Stimulated activated CD8-positive, alpha-beta memory T cell treated with anti-CD3 and anti-CD28 coated beads, Interleukin-7, amount 100 ng/mL, for 24 hours (primary cell): ENCODE measurements at regions not wholly inside any gene's neighbourhood (a gene's known extent, or its start where the extent isn't known, plus 50 kb on each side); places are given as distances from the start of the nearest gene placed in this dataset.
"Not testable (repeated sequence)": the region's sequence is repeated elsewhere in the genome, so short reads cannot be mapped to it uniquely, and the experiment has no call there.

Experiments
- DNase-seq: peaks from one replicate; pipeline ENCODE4 v3.0.0-alpha.2; 2020; ENCODE audit warnings: low read depth

GRCh38 chr5:87784879-87785495 is 372.3 kb upstream of the CCNH start:
- DNase-seq = no peak

GRCh38 chr5:87784311-87784710 is 371.6 kb upstream of the CCNH start:
- no peak for DNase-seq

GRCh38 chr5:87782916-87783315 is 370.2 kb upstream of the CCNH start:
- DNase-seq = no peak

GRCh38 chr5:87781976-87782375 is 369.2 kb upstream of the CCNH start:
- no peak for DNase-seq

- peak; percentile 48 for DNase-seq
Measured at GRCh38 chr5:87780831-87781760, 368.4 kb upstream of the CCNH start.

- DNase-seq = no peak
Measured at GRCh38 chr5:87778876-87779275, 366.1 kb upstream of the CCNH start.

- no peak for DNase-seq
Measured at GRCh38 chr5:87777877-87778276, 365.1 kb upstream of the CCNH start.

- no peak for DNase-seq
Measured at GRCh38 chr5:87776785-87777184, 364.1 kb upstream of the CCNH start.

- DNase-seq = not testable (repeated sequence)
Measured at GRCh38 chr5:87776302-87776701, 363.6 kb upstream of the CCNH start.

GRCh38 chr5:87775228-87775627 is 362.5 kb upstream of the CCNH start:
- no peak for DNase-seq

- no peak for DNase-seq
Measured at GRCh38 chr5:87774804-87775203, 362.1 kb upstream of the CCNH start.

- DNase-seq = no peak
Measured at GRCh38 chr5:87770601-87771121, 357.9 kb upstream of the CCNH start.

GRCh38 chr5:87770016-87770570 is 357.4 kb upstream of the CCNH start:
- DNase-seq = no peak

GRCh38 chr5:87769157-87769556 is 356.4 kb upstream of the CCNH start:
- DNase-seq = no peak

- DNase-seq = no peak
Measured at GRCh38 chr5:87768190-87768589, 355.5 kb upstream of the CCNH start.

GRCh38 chr5:87765009-87765408 is 352.3 kb upstream of the CCNH start:
- no peak for DNase-seq

- no peak for DNase-seq
Measured at GRCh38 chr5:87762631-87763030, 349.9 kb upstream of the CCNH start.

GRCh38 chr5:87756951-87757350 is 344.2 kb upstream of the CCNH start:
- DNase-seq = no peak

GRCh38 chr5:87755360-87755759 is 342.6 kb upstream of the CCNH start:
- no peak for DNase-seq

- DNase-seq = no peak
Measured at GRCh38 chr5:87754009-87754757, 341.5 kb upstream of the CCNH start.

GRCh38 chr5:87752362-87752761 is 339.6 kb upstream of the CCNH start:
- DNase-seq = no peak

GRCh38 chr5:87751824-87752223 is 339.1 kb upstream of the CCNH start:
- DNase-seq = no peak
